ENCODE measurements at regions not wholly inside any gene's neighbourhood (a gene's known extent, or its start where the extent isn't known, plus 50 kb on each side); places are given as distances from the start of the nearest gene placed in this dataset.

GRCh38 chr1:57638239-57638638 lies 214.4 kb upstream of the DAB1 start:
- TF ChIP-seq CTCF (IDR thresholded peaks at IDR 0.05 in 4 of 5, conservative IDR thresholded peaks at IDR 0.05 in 1 of 5): no peak
- no peak for TF ChIP-seq POLR2A (IDR thresholded peaks at IDR 0.05)
- H3K4me1 ChIP-seq: no peaks in the 10 kb centered on the region
- in situ Hi-C loops (cut with MboI; ENCODE audit: low sequenced_read_pairs in 4 of 4): no loop called here
- DNase-seq (no peak), ATAC-seq (no peak)
- no peaks in the 10 kb centered on the region for H3K9me3 ChIP-seq
- intact Hi-C loops (cut with DNase I; ENCODE audit: low total_unique reads): no loop called here
- no peaks in the 10 kb centered on the region for H3K27me3 ChIP-seq
- no peak overlapping the region for H3K4me3 ChIP-seq
- H3K27ac ChIP-seq: no peak overlapping the region
- no peaks in the 10 kb centered on the region for H3K36me3 ChIP-seq

- H3K27ac ChIP-seq: no peak overlapping the region
- H3K4me1 ChIP-seq: no peaks in the 10 kb centered on the region
- in situ Hi-C loops (cut with MboI; ENCODE audit: low sequenced_read_pairs in 4 of 4): no loop called here
- no peaks in the 10 kb centered on the region for H3K9me3 ChIP-seq
- no peaks in the 10 kb centered on the region for H3K36me3 ChIP-seq
- intact Hi-C loops (cut with DNase I; ENCODE audit: low total_unique reads): no loop called here
- no peaks in the 10 kb centered on the region for H3K27me3 ChIP-seq
- no peak for ATAC-seq
- H3K4me3 ChIP-seq: no peak overlapping the region
- DNase-seq: no peak
- no peak for TF ChIP-seq POLR2A (IDR thresholded peaks at IDR 0.05)
- no peak for TF ChIP-seq CTCF (IDR thresholded peaks at IDR 0.05 in 4 of 5, conservative IDR thresholded peaks at IDR 0.05 in 1 of 5)
These were observed 213.3 kb upstream of the DAB1 start for GRCh38 chr1:57637155-57637554.

- no peaks in the 10 kb centered on the region for H3K36me3 ChIP-seq
- no peak for ATAC-seq
- no peak overlapping the region for H3K27ac ChIP-seq
- no peak overlapping the region for H3K4me3 ChIP-seq
- H3K27me3 ChIP-seq: no peaks in the 10 kb centered on the region
- in situ Hi-C loops (cut with MboI; ENCODE audit: low sequenced_read_pairs in 4 of 4): no loop called here
- H3K4me1 ChIP-seq: no peaks in the 10 kb centered on the region
- intact Hi-C loops (cut with DNase I; ENCODE audit: low total_unique reads): no loop called here
- no peaks in the 10 kb centered on the region for H3K9me3 ChIP-seq
- no peak for DNase-seq
- TF ChIP-seq POLR2A (IDR thresholded peaks at IDR 0.05): no peak
- TF ChIP-seq CTCF (IDR thresholded peaks at IDR 0.05 in 4 of 5, conservative IDR thresholded peaks at IDR 0.05 in 1 of 5): no peak
These were observed 210.0 kb upstream of the DAB1 start for GRCh38 chr1:57633881-57634280.

GRCh38 chr1:57633056-57633455 lies 209.2 kb upstream of the DAB1 start:
- Histone ChIP-seq H3K9me3 (no peaks in the 10 kb centered on the region), H3K27ac (no peak overlapping the region), H3K4me3 (no peak overlapping the region), H3K36me3 (no peaks in the 10 kb centered on the region), H3K27me3 (no peaks in the 10 kb centered on the region), H3K4me1 (no peaks in the 10 kb centered on the region)
- TF ChIP-seq CTCF (IDR thresholded peaks at IDR 0.05 in 4 of 5, conservative IDR thresholded peaks at IDR 0.05 in 1 of 5) (no peak), POLR2A (IDR thresholded peaks at IDR 0.05) (no peak)
- in situ Hi-C loops (cut with MboI; ENCODE audit: low sequenced_read_pairs in 4 of 4): no loop called here
- intact Hi-C loops (cut with DNase I; ENCODE audit: low total_unique reads): no loop called here
- DNase-seq: no peak
- no peak for ATAC-seq

- no peak for ATAC-seq
- in situ Hi-C loops (cut with MboI; ENCODE audit: low sequenced_read_pairs in 4 of 4) (no loop called here), intact Hi-C loops (cut with DNase I; ENCODE audit: low total_unique reads) (no loop called here)
- Histone ChIP-seq H3K27ac (no peak overlapping the region), H3K4me3 (no peak overlapping the region), H3K9me3 (no peaks in the 10 kb centered on the region), H3K36me3 (no peaks in the 10 kb centered on the region), H3K27me3 (no peaks in the 10 kb centered on the region), H3K4me1 (no peaks in the 10 kb centered on the region)
- TF ChIP-seq POLR2A (IDR thresholded peaks at IDR 0.05) (no peak), CTCF (IDR thresholded peaks at IDR 0.05 in 4 of 5, conservative IDR thresholded peaks at IDR 0.05 in 1 of 5) (no peak)
- no peak for DNase-seq
These were observed 208.5 kb upstream of the DAB1 start for GRCh38 chr1:57632401-57632800.
